ENCODE measurements at regions not wholly inside any gene's neighbourhood (a gene's known extent, or its start where the extent isn't known, plus 50 kb on each side); places are given as distances from the start of the nearest gene placed in this dataset.

GRCh38 chr18:54740136-54740846, 88.0 kb upstream of the RAB27B start:
- no peak overlapping the region for H3K9ac ChIP-seq (ENCODE audit: insufficient read depth, low read length, poor library complexity, severe bottlenecking)
- DNase-seq = no peak
- Mint-ChIP-seq H3K36me3 (no peaks in the 10 kb centered on the region), H3K4me3 (no peak overlapping the region), H3K4me1 (no peaks in the 10 kb centered on the region), H3K9me3 (peaks cover 0 to 4% (median 0%) of the 10 kb centered on the region in 7 donors), H3K27ac (no peak overlapping the region), H3K27me3 (ENCODE audit: low read depth in 3 of 3) (peaks cover 0 to 3% (median 2%) of the 10 kb centered on the region in 3 donors)
- no peak overlapping the region for H3K27ac ChIP-seq (ENCODE audit: low read depth in 1 of 2, low read length in 2 of 2)
- intact Hi-C loops (cut with micrococcal nuclease) = no loop called here
- WGBS (ENCODE audit: insufficient coverage) = no CpG with 5 or more reads among the region's 3 CpGs
- H3K4me1 ChIP-seq (ENCODE audit: control insufficient read depth in 1 of 2, insufficient read depth in 2 of 2, low read length in 2 of 2) = no peaks in the 10 kb centered on the region
- H2AFZ ChIP-seq (ENCODE audit: insufficient read depth, low read depth, low read length, poor library complexity, severe bottlenecking) = no peak overlapping the region
- H3K4me3 ChIP-seq (replicated peaks in 1 of 3; ENCODE audit: low read depth in 2 of 3, low read length in 3 of 3) = no peak overlapping the region
- no peaks in the 10 kb centered on the region for H3K27me3 ChIP-seq (ENCODE audit: control insufficient read depth in 2 of 2, insufficient read depth in 2 of 2, low read length in 2 of 2)
- no peak overlapping the region for H3K4me2 ChIP-seq (replicated peaks; ENCODE audit: extremely low read depth, low read length, poor library complexity, severe bottlenecking)
- H3K79me2 ChIP-seq (ENCODE audit: insufficient read depth, low read length) = no peaks in the 10 kb centered on the region
- no peaks in the 10 kb centered on the region for H4K20me1 ChIP-seq (ENCODE audit: insufficient read depth, low read length)
- no peaks in the 10 kb centered on the region for H3K36me3 ChIP-seq (replicated peaks in 1 of 2; ENCODE audit: control insufficient read depth in 1 of 2, insufficient read depth in 2 of 2, low read length in 2 of 2)
- no peaks in the 10 kb centered on the region for H3K9me3 ChIP-seq (replicated peaks in 1 of 2; ENCODE audit: control insufficient read depth in 1 of 2, insufficient read depth in 1 of 2, low read length in 2 of 2)
- TF ChIP-seq, protein P1, sequence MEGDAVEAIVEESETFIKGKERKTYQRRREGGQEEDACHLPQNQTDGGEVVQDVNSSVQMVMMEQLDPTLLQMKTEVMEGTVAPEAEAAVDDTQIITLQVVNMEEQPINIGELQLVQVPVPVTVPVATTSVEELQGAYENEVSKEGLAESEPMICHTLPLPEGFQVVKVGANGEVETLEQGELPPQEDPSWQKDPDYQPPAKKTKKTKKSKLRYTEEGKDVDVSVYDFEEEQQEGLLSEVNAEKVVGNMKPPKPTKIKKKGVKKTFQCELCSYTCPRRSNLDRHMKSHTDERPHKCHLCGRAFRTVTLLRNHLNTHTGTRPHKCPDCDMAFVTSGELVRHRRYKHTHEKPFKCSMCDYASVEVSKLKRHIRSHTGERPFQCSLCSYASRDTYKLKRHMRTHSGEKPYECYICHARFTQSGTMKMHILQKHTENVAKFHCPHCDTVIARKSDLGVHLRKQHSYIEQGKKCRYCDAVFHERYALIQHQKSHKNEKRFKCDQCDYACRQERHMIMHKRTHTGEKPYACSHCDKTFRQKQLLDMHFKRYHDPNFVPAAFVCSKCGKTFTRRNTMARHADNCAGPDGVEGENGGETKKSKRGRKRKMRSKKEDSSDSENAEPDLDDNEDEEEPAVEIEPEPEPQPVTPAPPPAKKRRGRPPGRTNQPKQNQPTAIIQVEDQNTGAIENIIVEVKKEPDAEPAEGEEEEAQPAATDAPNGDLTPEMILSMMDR (IDR thresholded peaks at IDR 0.05) = no peak

DNA sequence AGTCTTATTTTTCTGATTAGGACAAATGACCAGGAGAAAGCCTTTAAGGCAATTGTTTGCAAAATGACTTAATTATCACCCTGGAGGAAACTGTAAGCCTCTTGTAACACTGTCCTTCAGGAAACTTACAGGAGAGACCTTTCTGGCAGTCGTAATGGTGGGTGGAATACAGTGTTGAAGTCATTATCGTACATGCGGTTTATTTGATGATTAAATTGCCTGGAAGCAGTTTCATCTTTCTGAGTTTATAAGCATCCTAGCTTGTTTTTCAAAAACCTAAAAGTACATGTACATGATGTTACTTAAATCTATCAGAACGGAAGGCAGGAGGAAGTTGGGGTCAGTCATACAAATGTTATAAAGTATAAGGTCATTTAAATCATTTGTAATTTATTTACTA, 86.2 kb upstream of the RAB27B start:
- WGBS (ENCODE audit: insufficient coverage) = no CpG with 5 or more reads among the region's 4 CpGs
- Histone ChIP-seq H3K4me2 (replicated peaks; ENCODE audit: extremely low read depth, low read length, poor library complexity, severe bottlenecking) (no peak overlapping the region), H3K9me3 (replicated peaks in 1 of 2; ENCODE audit: control insufficient read depth in 1 of 2, insufficient read depth in 1 of 2, low read length in 2 of 2) (no peaks in the 10 kb centered on the region), H3K4me1 (ENCODE audit: control insufficient read depth in 1 of 2, insufficient read depth in 2 of 2, low read length in 2 of 2) (no peaks in the 10 kb centered on the region), H3K27ac (ENCODE audit: low read depth in 1 of 2, low read length in 2 of 2) (no peak overlapping the region), H3K36me3 (replicated peaks in 1 of 2; ENCODE audit: control insufficient read depth in 1 of 2, insufficient read depth in 2 of 2, low read length in 2 of 2) (no peaks in the 10 kb centered on the region), H3K9ac (ENCODE audit: insufficient read depth, low read length, poor library complexity, severe bottlenecking) (no peak overlapping the region), H3K79me2 (ENCODE audit: insufficient read depth, low read length) (no peaks in the 10 kb centered on the region), H4K20me1 (ENCODE audit: insufficient read depth, low read length) (no peaks in the 10 kb centered on the region), H3K4me3 (replicated peaks in 1 of 3; ENCODE audit: low read depth in 2 of 3, low read length in 3 of 3) (no peak overlapping the region), H2AFZ (ENCODE audit: insufficient read depth, low read depth, low read length, poor library complexity, severe bottlenecking) (no peak overlapping the region), H3K27me3 (ENCODE audit: control insufficient read depth in 2 of 2, insufficient read depth in 2 of 2, low read length in 2 of 2) (no peaks in the 10 kb centered on the region)
- no peak for DNase-seq
- no peaks in the 10 kb centered on the region for H3K36me3 Mint-ChIP-seq
- H3K27ac Mint-ChIP-seq = no peak overlapping the region
- H3K4me1 Mint-ChIP-seq = no peaks in the 10 kb centered on the region
- no peak overlapping the region for H3K4me3 Mint-ChIP-seq
- peaks cover 0 to 4% (median 0%) of the 10 kb centered on the region in 7 donors for H3K9me3 Mint-ChIP-seq
- intact Hi-C loops (cut with micrococcal nuclease) = no loop called here
- H3K27me3 Mint-ChIP-seq (ENCODE audit: low read depth in 3 of 3) = peaks cover 0 to 2% (median 0%) of the 10 kb centered on the region in 3 donors
- TF ChIP-seq, protein P1 (IDR thresholded peaks at IDR 0.05) = no peak
